Vagina (tissue), 2 donors: ENCODE measurements at regions not wholly inside any gene's neighbourhood (a gene's known extent, or its start where the extent isn't known, plus 50 kb on each side); places are given as distances from the start of the nearest gene placed in this dataset.

Experiments
- POLR2A ChIP-seq, 2 donors: fragments of 450-650 bp; IDR thresholded peaks; one replicate each; pipeline ENCODE4 v1.6.1; 2017; ENCODE audit warnings: antibody characterized with exemption in 2 of 2, mild to moderate bottlenecking in 2 of 2, moderate library complexity in 2 of 2
- POLR2AphosphoS5 ChIP-seq, 2 donors: sonication (generic); formaldehyde crosslinking; IDR thresholded peaks; one replicate each; pipeline ENCODE4 v1.9.0; 2017; ENCODE audit warnings: antibody characterized with exemption in 2 of 2, mild to moderate bottlenecking in 2 of 2, low read depth in 1 of 2; ENCODE audit not compliant: insufficient read depth in 1 of 2
- TF ChIP-seq, protein P1 (sequence below), 3 experiments: fragments of 450-650 bp in 2 of 3; fragments of 200-600 bp in 1 of 3; sonication (generic) in 1 of 3; IDR thresholded peaks; one replicate each; pipeline ENCODE4 v1.5.1; 2017 to 2019; ENCODE audit warnings: antibody characterized with exemption in 3 of 3, mild to moderate bottlenecking in 2 of 3, moderate library complexity in 2 of 3

DNA sequence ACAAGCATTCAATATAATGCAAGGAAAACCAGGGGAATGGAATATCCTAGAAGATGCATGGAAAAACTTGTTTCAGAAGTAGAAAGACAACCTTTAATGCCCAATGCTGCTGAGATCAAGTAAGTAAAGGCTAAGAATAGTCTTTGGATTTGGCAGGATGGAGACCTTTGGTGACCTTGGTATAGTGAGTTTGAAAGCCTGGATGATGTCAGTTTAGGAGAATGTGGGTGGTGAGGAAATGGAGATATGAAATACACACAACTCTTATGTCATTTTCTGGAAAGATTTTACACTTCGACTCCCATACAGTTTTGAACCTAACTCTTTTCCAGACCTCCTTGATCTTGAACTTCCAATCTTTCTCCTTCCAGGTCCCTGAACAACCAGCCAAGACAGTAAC is 185.7 kb downstream of the TFEC start:
- no peak for TF ChIP-seq POLR2A (IDR thresholded peaks at IDR 0.05)
- TF ChIP-seq, protein P1, sequence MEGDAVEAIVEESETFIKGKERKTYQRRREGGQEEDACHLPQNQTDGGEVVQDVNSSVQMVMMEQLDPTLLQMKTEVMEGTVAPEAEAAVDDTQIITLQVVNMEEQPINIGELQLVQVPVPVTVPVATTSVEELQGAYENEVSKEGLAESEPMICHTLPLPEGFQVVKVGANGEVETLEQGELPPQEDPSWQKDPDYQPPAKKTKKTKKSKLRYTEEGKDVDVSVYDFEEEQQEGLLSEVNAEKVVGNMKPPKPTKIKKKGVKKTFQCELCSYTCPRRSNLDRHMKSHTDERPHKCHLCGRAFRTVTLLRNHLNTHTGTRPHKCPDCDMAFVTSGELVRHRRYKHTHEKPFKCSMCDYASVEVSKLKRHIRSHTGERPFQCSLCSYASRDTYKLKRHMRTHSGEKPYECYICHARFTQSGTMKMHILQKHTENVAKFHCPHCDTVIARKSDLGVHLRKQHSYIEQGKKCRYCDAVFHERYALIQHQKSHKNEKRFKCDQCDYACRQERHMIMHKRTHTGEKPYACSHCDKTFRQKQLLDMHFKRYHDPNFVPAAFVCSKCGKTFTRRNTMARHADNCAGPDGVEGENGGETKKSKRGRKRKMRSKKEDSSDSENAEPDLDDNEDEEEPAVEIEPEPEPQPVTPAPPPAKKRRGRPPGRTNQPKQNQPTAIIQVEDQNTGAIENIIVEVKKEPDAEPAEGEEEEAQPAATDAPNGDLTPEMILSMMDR (IDR thresholded peaks at IDR 0.05): no peak
- no peak for TF ChIP-seq POLR2AphosphoS5 (IDR thresholded peaks at IDR 0.05; ENCODE audit: insufficient read depth in 1 of 2, low read depth in 1 of 2)
